HEK293 (cell line): ENCODE measurements at regions not wholly inside any gene's neighbourhood (a gene's known extent, or its start where the extent isn't known, plus 50 kb on each side); places are given as distances from the start of the nearest gene placed in this dataset.

Experiments
- CTCF ChIA-PET: fragments of 350-600 bp; formaldehyde crosslinking; extraction: SDS; loops from one replicate; lab custom pipeline; 2021; ENCODE audit warnings: antibody characterized with exemption; lab: Yijun Ruan, JAX
- POLR2A ChIA-PET: fragments of 300-600 bp; formaldehyde crosslinking; extraction: SDS; loops from one replicate; lab custom pipeline; 2020; ENCODE audit warnings: antibody characterized with exemption, inconsistent platforms; lab: Yijun Ruan, JAX
- H3K27ac ChIP-seq: fragments of 200-500 bp; sonication (Bioruptor generic); 2 replicates; pipeline ENCODE4 v1.5.1; 2014; ENCODE audit warnings: low read depth, low read length, control low read depth, inconsistent platforms; ENCODE audit errors: extremely low read depth
- H3K36me3 ChIP-seq, 2 experiments: fragments of 200-500 bp in 1 of 2; sonication (Bioruptor generic) in 1 of 2; 1 replicate in 1 of 2; 2 replicates in 1 of 2; pipeline ENCODE4 v1.5.1; 2014 to 2017; ENCODE audit warnings: inconsistent platforms in 2 of 2, low read length in 2 of 2; ENCODE audit not compliant: control insufficient read depth in 2 of 2, insufficient read depth in 1 of 2
- H3K4me1 ChIP-seq: fragments of 200-500 bp; sonication (Bioruptor generic); 2 replicates; pipeline ENCODE4 v1.5.1; 2014; ENCODE audit warnings: mild to moderate bottlenecking, low read length, inconsistent platforms; ENCODE audit not compliant: control insufficient read depth, insufficient read depth
- H3K4me3 ChIP-seq: 2 replicates; pipeline ENCODE4 v1.5.1; 2011; ENCODE audit warnings: low read depth, mild to moderate bottlenecking, control low read depth, low read length, moderate library complexity
- H3K9me3 ChIP-seq: fragments of 200-500 bp; sonication (Bioruptor generic); 2 replicates; pipeline ENCODE4 v1.5.1; 2014; ENCODE audit warnings: low read depth, low read length, inconsistent platforms; ENCODE audit not compliant: control insufficient read depth, insufficient read depth
- ATF2 ChIP-seq: fragments of 450-650 bp; formaldehyde crosslinking; IDR thresholded peaks from 2 replicates; pipeline ENCODE4 v1.5.1; 2016; ENCODE audit warnings: missing biosample characterization, missing genetic modification characterization, low read depth
- GLI2 ChIP-seq: fragments of 450-650 bp; formaldehyde crosslinking; IDR thresholded peaks from 2 replicates; pipeline ENCODE4; 2017; ENCODE audit warnings: missing biosample characterization, missing genetic modification characterization, low read depth, borderline replicate concordance
- GLIS2 ChIP-seq: fragments of 450-650 bp; formaldehyde crosslinking; IDR thresholded peaks from 2 replicates; pipeline ENCODE4 v1.5.1; 2016; ENCODE audit warnings: missing biosample characterization, missing genetic modification characterization
- KLF7 ChIP-seq: fragments of 450-650 bp; formaldehyde crosslinking; IDR thresholded peaks from 2 replicates; pipeline ENCODE4 v1.5.1; 2016; ENCODE audit warnings: missing biosample characterization, missing genetic modification characterization, borderline replicate concordance
- KLF8 ChIP-seq: fragments of 450-650 bp; formaldehyde crosslinking; IDR thresholded peaks from 2 replicates; pipeline ENCODE4 v1.5.1; 2016; ENCODE audit warnings: missing biosample characterization, missing genetic modification characterization
- KLF9 ChIP-seq: fragments of 450-650 bp; formaldehyde crosslinking; IDR thresholded peaks from 2 replicates; pipeline ENCODE4 v1.5.1; 2016; ENCODE audit warnings: missing biosample characterization, missing genetic modification characterization, low read depth
- TCF7L2 ChIP-seq: IDR thresholded peaks from 2 replicates; pipeline ENCODE4 v1.6.1; 2011; ENCODE audit warnings: low read depth, mild to moderate bottlenecking, inconsistent platforms, low read length, moderate library complexity, borderline replicate concordance
- ZBTB10 ChIP-seq: fragments of 450-650 bp; formaldehyde crosslinking; IDR thresholded peaks from 2 replicates; pipeline ENCODE4 v1.5.1; 2016; ENCODE audit warnings: missing biosample characterization, missing genetic modification characterization
- ZBTB17 ChIP-seq: fragments of 450-650 bp; formaldehyde crosslinking; IDR thresholded peaks from 2 replicates; pipeline ENCODE4 v1.5.1; 2016; ENCODE audit warnings: missing biosample characterization, missing genetic modification characterization
- ZBTB49 ChIP-seq: fragments of 450-650 bp; formaldehyde crosslinking; IDR thresholded peaks from 2 replicates; pipeline ENCODE4 v1.5.1; 2016; ENCODE audit warnings: missing biosample characterization, missing genetic modification characterization, low read depth
- ZNF335 ChIP-seq: fragments of 450-650 bp; formaldehyde crosslinking; conservative IDR thresholded peaks from 2 replicates; pipeline ENCODE4 v1.5.1; 2016; ENCODE audit warnings: missing biosample characterization, missing genetic modification characterization
- ZNF629 ChIP-seq: fragments of 450-650 bp; formaldehyde crosslinking; IDR thresholded peaks from 2 replicates; pipeline ENCODE4 v1.5.1; 2017; ENCODE audit warnings: missing biosample characterization, missing genetic modification characterization
- ZNF692 ChIP-seq: fragments of 450-650 bp; formaldehyde crosslinking; IDR thresholded peaks from 2 replicates; pipeline ENCODE4 v1.5.1; 2016; ENCODE audit warnings: missing biosample characterization, missing genetic modification characterization
- ZNF704 ChIP-seq: fragments of 450-650 bp; formaldehyde crosslinking; IDR thresholded peaks from 2 replicates; pipeline ENCODE4 v1.5.1; 2016; ENCODE audit warnings: missing biosample characterization, missing genetic modification characterization
- ZNF76 ChIP-seq: fragments of 450-650 bp; formaldehyde crosslinking; IDR thresholded peaks from 2 replicates; pipeline ENCODE4; 2016; ENCODE audit warnings: low read depth, missing biosample characterization, missing genetic modification characterization, borderline replicate concordance
- ZNF791 ChIP-seq: fragments of 450-650 bp; formaldehyde crosslinking; IDR thresholded peaks from 2 replicates; pipeline ENCODE4 v1.5.1; 2016; ENCODE audit warnings: missing biosample characterization, missing genetic modification characterization

GRCh38 chr20:57866250-57867106, 156.7 kb upstream of the PMEPA1 start (continued):
- no peak for TF ChIP-seq ZNF704 (tag by site-specific recombination)
- peak; percentile 74 for TF ChIP-seq ATF2 (tag by site-specific recombination)
- no peak for TF ChIP-seq TCF7L2
- no peak for TF ChIP-seq ZNF692 (tag by site-specific recombination)
- TF ChIP-seq ZBTB49 (tag by site-specific recombination) = no peak
- TF ChIP-seq ZBTB17 (tag by site-specific recombination) = no peak
- TF ChIP-seq KLF7 (tag by site-specific recombination) = no peak
- TF ChIP-seq ZNF76 (tag by site-specific recombination) = no peak
- TF ChIP-seq ZNF335 = no peak
- peak; percentile 68 for TF ChIP-seq ZNF629
- TF ChIP-seq KLF9 (tag by site-specific recombination) = no peak
- peak; percentile 43; the same call in 1 of the 2 replicates for TF ChIP-seq GLIS2 (tag by site-specific recombination)
- no peak for TF ChIP-seq ZNF791 (tag by site-specific recombination)
- no peak for TF ChIP-seq ZBTB10 (tag by site-specific recombination)

GRCh38 chr20:57865266-57865665, 155.5 kb upstream of the PMEPA1 start:
- Histone ChIP-seq H3K27ac (no peak overlapping the region), H3K36me3 (no peaks in the 10 kb centered on the region), H3K4me1 (0 out of 2 replicates have a peak, but pooled peaks cover 3% of the 10 kb centered on the region), H3K9me3 (no peaks in the 10 kb centered on the region), H3K4me3 (no peak overlapping the region)
- ChIA-PET CTCF (no interaction called here), POLR2A (no interaction called here)
- no peak for TF ChIP-seq KLF8 (tag by site-specific recombination)
- TF ChIP-seq GLI2 (tag by site-specific recombination) = no peak
